Neutrophil (primary cell): ENCODE measurements at regions not wholly inside any gene's neighbourhood (a gene's known extent, or its start where the extent isn't known, plus 50 kb on each side); places are given as distances from the start of the nearest gene placed in this dataset.

Experiments
- H3K27ac ChIP-seq: fragments of 200-600 bp; sonication (generic); 2 replicates; pipeline ENCODE4 v1.5.1; 2016; ENCODE audit warnings: mild to moderate bottlenecking, moderate library complexity
- H3K27me3 ChIP-seq: fragments of 200-600 bp; sonication (generic); 2 replicates; pipeline ENCODE4 v1.6.0; 2016; ENCODE audit warnings: mild to moderate bottlenecking
- H3K36me3 ChIP-seq: fragments of 200-600 bp; sonication (generic); 2 replicates; pipeline ENCODE4 v1.5.1; 2017
- H3K4me1 ChIP-seq, 2 experiments: fragments of 200-600 bp in 1 of 2; sonication (generic) in 1 of 2; 1 replicate in 1 of 2; 2 replicates in 1 of 2; pipeline versions ENCODE4 v1.5.1 to v1.6.1; 2013 to 2016; ENCODE audit warnings: low read depth in 1 of 2, low read length in 1 of 2, mild to moderate bottlenecking in 1 of 2, moderate library complexity in 1 of 2; ENCODE audit not compliant: control insufficient read depth in 1 of 2, insufficient read depth in 1 of 2
- H3K4me3 ChIP-seq, 2 experiments: fragments of 200-600 bp in 1 of 2; sonication (generic) in 1 of 2; 1 replicate in 1 of 2; 2 replicates in 1 of 2; pipeline ENCODE4 v1.5.1; 2013 to 2016; ENCODE audit warnings: low read depth in 1 of 2, low read length in 1 of 2, mild to moderate bottlenecking in 1 of 2, moderate library complexity in 1 of 2
- H3K9me3 ChIP-seq: fragments of 200-600 bp; sonication (generic); 2 replicates; pipeline ENCODE4 v1.5.1; 2016
- CTCF ChIP-seq: fragments of 200-600 bp; sonication (generic); IDR thresholded peaks from 2 replicates; pipeline ENCODE4 v1.5.1; 2016; ENCODE audit warnings: antibody characterized with exemption

GRCh38 chr7:155378959-155379871, 78.7 kb upstream of the EN2 start:
- no peak for TF ChIP-seq CTCF
- Histone ChIP-seq H3K4me3 (no peak overlapping the region), H3K27me3 (peaks cover 100% of the 10 kb centered on the region), H3K36me3 (no peaks in the 10 kb centered on the region), H3K9me3 (no peaks in the 10 kb centered on the region), H3K27ac (no peak overlapping the region), H3K4me1 (peaks cover 30 to 50% of the 10 kb centered on the region in 2 experiments)

DNA sequence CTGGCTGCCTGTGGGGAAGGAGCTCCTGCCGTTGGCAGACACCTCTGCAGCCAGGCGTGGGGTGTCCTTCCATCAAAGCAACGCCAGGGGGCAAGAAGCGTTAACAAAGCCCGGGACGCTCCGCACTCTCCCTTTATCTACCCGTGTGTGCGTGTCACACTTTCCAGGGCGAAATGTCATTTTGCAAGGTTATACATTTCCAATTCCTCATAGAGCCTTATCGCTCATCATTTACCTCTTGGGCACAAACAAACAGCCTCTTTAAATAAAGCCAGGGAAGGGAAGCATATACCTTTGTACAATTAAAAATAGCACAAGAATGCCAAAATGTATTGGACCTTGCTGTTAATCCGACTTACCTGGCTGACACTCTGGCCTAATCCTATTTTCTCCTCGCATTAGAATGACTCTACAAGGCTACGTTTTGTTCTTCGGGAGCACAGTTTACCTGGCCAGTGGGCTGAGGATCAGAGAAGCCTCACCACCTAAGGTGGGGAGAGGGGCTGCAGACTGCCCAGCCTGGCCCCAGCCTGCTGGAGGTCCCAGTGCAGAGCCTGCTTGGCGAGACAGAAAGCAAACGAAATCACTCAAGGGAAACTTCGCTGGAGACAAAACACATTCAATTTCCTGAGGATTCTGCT, 77.6 kb upstream of the EN2 start:
- Histone ChIP-seq H3K36me3 (no peaks in the 10 kb centered on the region), H3K9me3 (no peaks in the 10 kb centered on the region), H3K27ac (no peak overlapping the region), H3K27me3 (peaks cover 100% of the 10 kb centered on the region), H3K4me1 (peaks cover 19 to 38% of the 10 kb centered on the region in 2 experiments), H3K4me3 (no peak overlapping the region)
- peak; percentile 60 for TF ChIP-seq CTCF

DNA sequence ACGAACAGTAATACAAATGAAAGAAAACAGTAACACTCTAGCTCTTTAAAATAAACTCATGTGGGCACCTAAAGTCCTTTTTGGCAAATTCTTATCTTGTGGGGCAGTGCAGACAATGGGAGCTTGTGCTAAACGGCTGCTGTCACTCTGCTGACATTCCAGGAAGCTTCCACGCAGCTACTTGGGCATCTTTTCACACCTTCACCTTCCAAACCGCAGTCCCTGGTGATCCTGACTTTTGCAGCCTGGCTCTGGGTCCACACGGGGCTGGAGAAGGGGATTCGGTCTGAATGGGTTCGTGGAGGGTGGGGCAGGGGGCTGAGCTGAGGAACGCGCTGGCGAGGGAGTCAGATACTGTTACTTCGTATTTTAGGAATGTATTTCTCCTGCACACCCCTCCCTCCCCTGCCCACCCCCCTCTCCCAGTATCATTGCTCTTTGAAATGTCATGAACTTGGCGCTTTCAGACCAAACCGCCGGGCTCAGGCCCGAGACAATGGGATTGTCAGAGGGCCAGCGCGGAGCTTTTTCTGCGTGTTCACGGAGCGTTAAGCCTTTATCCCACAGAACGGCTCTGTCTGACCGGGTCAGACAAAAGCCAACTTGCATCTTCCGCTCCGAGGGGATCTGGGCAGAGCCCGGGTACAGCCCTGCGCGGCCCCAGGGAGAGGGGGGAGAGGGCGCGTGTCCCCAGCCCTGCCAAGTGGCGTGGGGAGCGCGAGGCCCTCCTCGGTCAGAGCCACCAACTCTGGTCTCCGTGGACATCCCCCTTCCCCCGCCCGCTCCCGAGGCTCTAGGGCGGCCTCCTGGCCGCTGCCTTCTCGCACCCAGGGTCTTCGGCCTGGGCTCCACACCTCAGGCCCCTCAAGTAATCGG, 76.7 kb upstream of the EN2 start:
- H3K9me3 ChIP-seq = no peaks in the 10 kb centered on the region
- no peaks in the 10 kb centered on the region for H3K36me3 ChIP-seq
- no peak overlapping the region for H3K4me3 ChIP-seq
- peaks cover 18 to 36% of the 10 kb centered on the region in 2 experiments for H3K4me1 ChIP-seq
- TF ChIP-seq CTCF = no peak
- H3K27me3 ChIP-seq = peaks cover 100% of the 10 kb centered on the region
- no peak overlapping the region for H3K27ac ChIP-seq

DNA sequence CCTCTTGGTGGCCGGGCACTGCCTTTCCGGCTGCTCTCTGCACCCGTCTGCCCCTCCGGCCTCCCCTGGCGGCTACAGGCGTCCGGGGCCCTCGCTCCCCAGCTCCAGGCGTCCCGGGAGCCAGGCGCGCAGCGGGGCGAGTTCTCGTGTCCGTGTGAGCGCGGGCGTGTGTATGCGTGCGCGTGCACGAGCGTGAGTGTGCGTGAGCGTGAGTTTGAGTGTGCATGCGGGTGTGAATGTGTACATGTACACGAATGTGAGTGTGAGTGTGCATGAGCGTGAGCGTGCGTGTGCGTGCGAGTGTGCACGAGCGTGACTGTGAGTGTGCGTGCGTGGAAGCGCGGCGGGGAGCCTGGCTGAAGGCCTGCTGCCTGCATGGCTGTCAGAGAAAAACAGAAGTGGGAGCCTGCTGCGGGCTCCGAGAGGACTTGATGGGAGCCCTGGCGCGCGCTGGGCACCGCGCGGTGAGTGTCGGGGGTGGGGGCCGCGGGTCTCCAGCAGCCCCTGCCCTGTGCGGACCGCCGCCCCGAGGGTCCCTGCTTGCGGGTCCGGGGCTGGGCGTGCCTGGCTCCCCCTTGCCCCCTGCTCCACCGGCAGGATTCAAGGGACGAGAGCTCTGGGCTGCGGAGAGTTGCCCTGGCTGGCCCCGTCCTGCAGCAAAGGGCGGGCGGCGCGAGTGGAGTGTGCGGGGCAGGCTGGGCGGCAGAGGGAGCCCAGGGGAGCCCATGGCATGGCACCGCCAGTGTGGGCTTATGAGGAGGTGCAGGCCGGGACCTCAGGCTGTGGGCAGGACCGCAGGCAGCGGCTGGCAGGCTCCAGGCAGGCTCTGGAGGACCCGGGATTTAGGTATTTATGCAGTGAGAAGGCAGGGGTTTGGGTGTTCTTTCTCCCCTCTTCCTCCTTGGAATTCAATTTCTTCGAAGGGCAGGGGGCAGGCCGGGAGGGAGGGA, 75.8 kb upstream of the EN2 start:
- H3K27me3 ChIP-seq = peaks cover 100% of the 10 kb centered on the region
- TF ChIP-seq CTCF = no peak
- no peak overlapping the region for H3K27ac ChIP-seq
- H3K4me3 ChIP-seq = no peak overlapping the region
- no peaks in the 10 kb centered on the region for H3K36me3 ChIP-seq
- no peaks in the 10 kb centered on the region for H3K9me3 ChIP-seq
- H3K4me1 ChIP-seq = peaks cover 18 to 36% of the 10 kb centered on the region in 2 experiments
